ENCODE measurements at regions not wholly inside any gene's neighbourhood (a gene's known extent, or its start where the extent isn't known, plus 50 kb on each side); places are given as distances from the start of the nearest gene placed in this dataset.
A peak's percentile ranks its signal among the peaks of the same experiment; 100 is the strongest.

DNA sequence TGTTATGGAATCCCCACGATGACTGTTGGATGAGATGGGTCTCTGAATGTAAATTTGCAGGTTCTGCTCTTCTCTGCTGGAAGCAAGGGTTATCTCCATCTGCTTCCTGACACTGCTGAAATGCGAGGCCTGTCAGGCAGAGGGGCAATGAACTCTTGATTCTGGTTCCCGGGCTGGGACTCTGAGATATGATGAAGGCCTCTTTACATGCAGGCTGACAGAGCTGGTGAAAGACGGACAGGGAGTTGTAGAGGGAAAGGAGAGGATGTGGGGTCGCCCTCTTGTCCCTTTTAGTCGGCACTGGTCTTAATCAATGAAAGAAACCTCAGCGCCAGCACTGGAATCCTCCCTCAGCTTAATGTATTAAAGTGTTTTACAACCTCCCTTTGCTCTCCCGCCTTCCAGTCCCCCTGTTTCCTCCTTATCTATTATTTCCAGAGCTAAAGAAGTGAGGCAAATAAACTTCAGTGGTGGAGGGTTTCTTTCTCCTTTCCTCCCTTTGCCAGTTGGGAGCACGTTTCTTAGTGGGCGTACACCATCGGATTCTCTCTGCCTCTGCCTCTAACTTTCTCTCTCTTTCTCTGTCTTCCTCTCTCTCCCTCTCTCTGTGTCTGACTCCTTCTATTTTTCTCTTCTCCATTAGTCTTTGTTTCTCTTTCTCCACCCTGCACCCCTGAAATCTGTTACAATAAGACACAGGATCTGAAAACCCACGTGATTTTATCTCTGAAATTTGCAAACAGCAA, 145.6 kb downstream of the BAMBI start (continued):
- no peak for TF ChIP-seq ATF4 (CRISPR knock-in tag; IDR thresholded peaks at IDR 0.05)
- no peak for TF ChIP-seq RFX5 (IDR thresholded peaks at IDR 0.05; ENCODE audit: low read depth, low read length)
- TF ChIP-seq TBL1XR1 (IDR thresholded peaks at IDR 0.05; ENCODE audit: low read length in 2 of 2) = peak; percentile 45 to 61; a peak in 2 of 4 replicates
- TF ChIP-seq MYC (IDR thresholded peaks at IDR 0.05; ENCODE audit: low read depth, low read length) = peak; percentile 28; the same call in 1 of the 2 replicates
- no peak for TF ChIP-seq MYC (CRISPR knock-in tag; IDR thresholded peaks at IDR 0.05; ENCODE audit: borderline replicate concordance, low read depth)
- TF ChIP-seq MCM3 (IDR thresholded peaks at IDR 0.05) = no peak
- TF ChIP-seq FOXK2 (conservative IDR thresholded peaks at IDR 0.05 in 1 of 2, IDR thresholded peaks at IDR 0.05 in 1 of 2; ENCODE audit: low read depth in 2 of 2) = peak; percentile 45 to 46; a peak in 2 of 4 replicates
- TF ChIP-seq MEF2A (IDR thresholded peaks at IDR 0.05; ENCODE audit: control insufficient read depth, low read depth, low read length) = no peak
- no peak for TF ChIP-seq RBM15 (IDR thresholded peaks at IDR 0.05; ENCODE audit: insufficient read depth, low read length)
- peak; percentile 91 for TF ChIP-seq ARID1B (IDR thresholded peaks at IDR 0.05)
- TF ChIP-seq ZNF224 (CRISPR knock-in tag; IDR thresholded peaks at IDR 0.05) = no peak
- TF ChIP-seq MIER1 (IDR thresholded peaks at IDR 0.05; ENCODE audit: low read depth) = no peak
- TF ChIP-seq RREB1 (CRISPR knock-in tag; IDR thresholded peaks at IDR 0.05) = no peak
